ENCODE measurements at regions not wholly inside any gene's neighbourhood (a gene's known extent, or its start where the extent isn't known, plus 50 kb on each side); places are given as distances from the start of the nearest gene placed in this dataset.

- H3K27ac Mint-ChIP-seq, result peak overlapping the region; percentile 72
- peak; percentile 18 for DNase-seq
- H3K27me3 Mint-ChIP-seq (ENCODE audit: low read depth), result no peaks in the 10 kb centered on the region
- CTCF ChIA-PET, result interaction anchor here (1.0 kb wide), 1 partner anchor 50 kb away, joined by 4 read pairs; no protein-coding TSS in a partner anchor
- intact Hi-C loops (cut with micrococcal nuclease), result loop anchor here (1.0 to 5.0 kb wide), 4 partner anchors 28 to 502 kb away; partner anchors contain the start of genes CDC73, RO60 and UCHL5
- no peaks in the 10 kb centered on the region for H3K36me3 Mint-ChIP-seq (ENCODE audit: low read depth)
- peak overlapping the region; percentile 62 for H3K4me3 Mint-ChIP-seq
- peaks cover 47% of the 10 kb centered on the region for H3K4me1 Mint-ChIP-seq (ENCODE audit: low read depth)
- H3K9me3 Mint-ChIP-seq, result no peaks in the 10 kb centered on the region
These were observed 353.5 kb upstream of the B3GALT2 start for GRCh38 chr1:193539731-193540459.

DNA sequence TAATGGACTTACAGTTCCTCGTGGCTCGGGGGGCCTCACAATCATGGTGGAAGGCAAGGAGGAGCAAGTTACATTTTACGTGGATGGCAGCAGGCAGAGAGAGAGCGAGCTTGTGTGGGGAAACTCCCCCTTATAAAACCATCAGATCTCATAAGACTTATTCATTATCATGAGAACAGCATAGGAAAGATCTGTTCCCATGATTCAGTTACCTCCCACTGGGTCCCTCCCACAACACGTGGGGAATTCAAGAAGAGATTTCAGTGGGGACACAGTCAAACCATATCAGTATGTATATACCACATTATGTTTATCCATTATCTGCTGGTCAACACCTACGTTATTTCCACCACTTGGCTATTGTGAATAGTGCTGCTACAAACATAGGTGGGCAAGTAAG is 352.3 kb upstream of the B3GALT2 start:
- intact Hi-C loops (cut with micrococcal nuclease), result loop anchor here (1.0 to 5.0 kb wide), 4 partner anchors 416 to 898 kb away; partner anchors contain the start of genes CDC73, RO60 and UCHL5
- H3K9me3 Mint-ChIP-seq, result no peaks in the 10 kb centered on the region
- CTCF ChIA-PET, result no interaction called here
- no peak overlapping the region for H3K27ac Mint-ChIP-seq
- no peak overlapping the region for H3K4me3 Mint-ChIP-seq
- H3K36me3 Mint-ChIP-seq (ENCODE audit: low read depth), result no peaks in the 10 kb centered on the region
- peaks cover 47% of the 10 kb centered on the region for H3K4me1 Mint-ChIP-seq (ENCODE audit: low read depth)
- no peaks in the 10 kb centered on the region for H3K27me3 Mint-ChIP-seq (ENCODE audit: low read depth)
- DNase-seq, result peak; percentile 37

DNA sequence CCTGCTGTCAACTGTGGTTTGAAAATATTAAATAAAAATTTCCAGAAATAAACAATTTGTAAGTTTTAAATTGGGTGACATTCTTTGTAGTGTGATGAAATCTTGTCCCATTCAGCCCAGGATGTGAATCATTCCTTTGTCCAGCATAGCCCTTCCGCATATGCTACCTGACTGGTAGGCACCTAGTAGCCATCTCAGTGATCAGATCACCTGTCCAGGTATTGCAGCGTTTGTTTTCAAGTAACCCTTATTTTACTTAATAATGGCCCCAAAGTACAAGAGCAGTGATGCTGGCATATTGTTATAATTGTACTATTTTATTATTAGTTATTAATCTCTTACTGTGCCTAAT is 351.6 kb upstream of the B3GALT2 start:
- CTCF ChIA-PET, result no interaction called here
- Mint-ChIP-seq H3K4me3 (no peak overlapping the region), H3K27me3 (ENCODE audit: low read depth) (no peaks in the 10 kb centered on the region), H3K4me1 (ENCODE audit: low read depth) (peaks cover 47% of the 10 kb centered on the region), H3K36me3 (ENCODE audit: low read depth) (no peaks in the 10 kb centered on the region), H3K9me3 (no peaks in the 10 kb centered on the region), H3K27ac (peak overlapping the region; percentile 26)
- no peak for DNase-seq
- intact Hi-C loops (cut with micrococcal nuclease), result loop anchor here (1.0 to 5.0 kb wide), 4 partner anchors 416 to 898 kb away; partner anchors contain the start of genes CDC73, RO60 and UCHL5

DNA sequence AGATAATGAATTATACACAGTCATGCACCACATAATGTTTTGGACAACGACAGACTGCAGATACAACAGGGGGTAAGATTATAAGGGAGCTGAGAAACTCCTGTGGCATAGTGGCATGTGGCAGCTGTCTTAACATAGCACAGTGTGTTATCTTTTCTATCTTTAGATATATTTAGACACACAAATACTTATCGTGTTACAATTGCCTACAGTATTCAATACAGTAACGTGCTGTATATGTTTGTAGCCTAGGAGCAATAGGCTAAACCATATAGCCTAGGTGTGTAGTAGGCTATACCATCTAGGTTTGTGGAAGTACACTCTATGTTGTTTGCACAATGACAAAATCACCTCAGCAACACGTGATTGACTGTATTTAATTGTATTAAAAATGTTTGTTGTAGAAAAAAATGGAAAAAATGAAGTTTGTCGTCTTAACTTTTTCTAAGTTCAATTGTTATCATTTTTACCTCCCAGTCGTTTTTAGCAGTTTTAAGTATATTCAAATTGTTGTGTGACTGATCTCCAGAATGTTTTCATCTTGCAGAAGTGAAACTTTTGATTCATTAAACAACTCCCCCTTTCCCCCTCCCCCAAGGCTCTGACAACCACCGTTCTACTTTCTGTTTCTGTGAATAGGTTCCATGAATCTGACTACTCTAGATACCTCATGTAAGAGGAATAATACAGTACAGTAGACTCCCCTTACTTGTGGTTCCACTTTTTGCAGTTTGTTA is 351.0 kb upstream of the B3GALT2 start:
- no peaks in the 10 kb centered on the region for H3K36me3 Mint-ChIP-seq (ENCODE audit: low read depth)
- peaks cover 43% of the 10 kb centered on the region for H3K4me1 Mint-ChIP-seq (ENCODE audit: low read depth)
- H3K27me3 Mint-ChIP-seq (ENCODE audit: low read depth), result no peaks in the 10 kb centered on the region
- no peaks in the 10 kb centered on the region for H3K9me3 Mint-ChIP-seq
- peak overlapping the region; percentile 26 for H3K27ac Mint-ChIP-seq
- CTCF ChIA-PET, result no interaction called here
- no peak overlapping the region for H3K4me3 Mint-ChIP-seq
- DNase-seq, result peak; percentile 91
- intact Hi-C loops (cut with micrococcal nuclease), result loop anchor here (1.0 to 5.0 kb wide), 14 partner anchors 21 to 897 kb away; partner anchors contain the start of genes CDC73, RO60 and UCHL5

DNA sequence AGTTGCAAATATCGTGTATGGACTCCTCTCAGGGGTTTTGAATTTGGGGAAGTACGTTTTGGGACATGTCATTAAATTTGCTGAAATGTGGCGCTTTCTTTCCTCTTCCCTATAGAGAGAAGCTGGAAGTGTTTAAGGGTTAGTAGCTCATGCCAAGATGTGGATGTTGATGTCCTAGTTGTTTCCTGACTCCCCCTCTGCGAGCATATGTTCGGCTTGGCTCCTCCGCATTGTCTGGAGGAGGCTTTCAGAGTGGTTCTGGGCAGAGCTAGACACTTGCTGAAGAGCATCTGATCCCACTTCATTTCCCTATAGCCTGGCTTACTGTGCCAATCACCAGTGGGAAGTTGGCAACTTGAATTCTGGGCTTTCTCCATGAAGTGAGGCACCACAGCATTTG is 347.4 kb upstream of the B3GALT2 start:
- H3K4me3 Mint-ChIP-seq, result no peak overlapping the region
- no peak for DNase-seq
- H3K36me3 Mint-ChIP-seq (ENCODE audit: low read depth), result no peaks in the 10 kb centered on the region
- H3K27ac Mint-ChIP-seq, result no peak overlapping the region
- CTCF ChIA-PET, result no interaction called here
- no peaks in the 10 kb centered on the region for H3K27me3 Mint-ChIP-seq (ENCODE audit: low read depth)
- peaks cover 2% of the 10 kb centered on the region for H3K9me3 Mint-ChIP-seq
- intact Hi-C loops (cut with micrococcal nuclease), result no loop called here
- H3K4me1 Mint-ChIP-seq (ENCODE audit: low read depth), result peaks cover 15% of the 10 kb centered on the region

GRCh38 chr1:193525917-193526710 is 339.7 kb upstream of the B3GALT2 start:
- intact Hi-C loops (cut with micrococcal nuclease), result no loop called here
- CTCF ChIA-PET, result no interaction called here
- Mint-ChIP-seq H3K4me3 (no peak overlapping the region), H3K27me3 (ENCODE audit: low read depth) (no peaks in the 10 kb centered on the region), H3K4me1 (ENCODE audit: low read depth) (no peaks in the 10 kb centered on the region), H3K36me3 (ENCODE audit: low read depth) (no peaks in the 10 kb centered on the region), H3K9me3 (peaks cover 2% of the 10 kb centered on the region), H3K27ac (no peak overlapping the region)
- DNase-seq, result no peak

- no peaks in the 10 kb centered on the region for H3K4me1 Mint-ChIP-seq (ENCODE audit: low read depth)
- CTCF ChIA-PET, result interaction anchor here (0.9 kb wide), 1 partner anchor 12 kb away, joined by 4 read pairs; no protein-coding TSS in a partner anchor
- H3K27ac Mint-ChIP-seq, result no peak overlapping the region
- no peak overlapping the region for H3K4me3 Mint-ChIP-seq
- DNase-seq, result no peak
- intact Hi-C loops (cut with micrococcal nuclease), result no loop called here
- H3K36me3 Mint-ChIP-seq (ENCODE audit: low read depth), result no peaks in the 10 kb centered on the region
- no peaks in the 10 kb centered on the region for H3K27me3 Mint-ChIP-seq (ENCODE audit: low read depth)
- peaks cover 2% of the 10 kb centered on the region for H3K9me3 Mint-ChIP-seq
These were observed 339.0 kb upstream of the B3GALT2 start for GRCh38 chr1:193525411-193525810.

DNA sequence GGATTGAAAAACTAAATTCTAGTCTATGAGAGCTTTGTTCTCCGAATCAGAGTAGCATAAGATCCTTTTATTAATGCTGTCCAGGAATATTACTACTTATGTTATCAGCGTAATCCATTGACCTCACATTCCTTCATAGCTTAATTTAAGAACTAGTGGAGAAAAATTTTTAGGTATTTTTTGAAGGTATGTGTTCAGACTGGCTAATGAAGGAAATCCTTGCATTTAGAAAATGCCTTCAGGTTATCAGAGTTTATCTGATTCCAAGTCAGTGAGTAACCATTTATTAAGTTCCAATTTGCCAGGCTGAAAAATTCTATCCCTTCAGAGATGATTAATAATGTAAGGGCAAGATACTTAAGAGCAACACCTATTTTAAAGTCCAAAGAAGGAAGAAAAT is 338.2 kb upstream of the B3GALT2 start:
- H3K27me3 Mint-ChIP-seq (ENCODE audit: low read depth), result no peaks in the 10 kb centered on the region
- CTCF ChIA-PET, result interaction anchor here (0.9 kb wide), 1 partner anchor 11 kb away, joined by 4 read pairs; no protein-coding TSS in a partner anchor
- H3K27ac Mint-ChIP-seq, result no peak overlapping the region
- H3K36me3 Mint-ChIP-seq (ENCODE audit: low read depth), result no peaks in the 10 kb centered on the region
- H3K4me3 Mint-ChIP-seq, result no peak overlapping the region
- H3K4me1 Mint-ChIP-seq (ENCODE audit: low read depth), result no peaks in the 10 kb centered on the region
- H3K9me3 Mint-ChIP-seq, result peaks cover 2% of the 10 kb centered on the region
- no peak for DNase-seq
- intact Hi-C loops (cut with micrococcal nuclease), result no loop called here

DNA sequence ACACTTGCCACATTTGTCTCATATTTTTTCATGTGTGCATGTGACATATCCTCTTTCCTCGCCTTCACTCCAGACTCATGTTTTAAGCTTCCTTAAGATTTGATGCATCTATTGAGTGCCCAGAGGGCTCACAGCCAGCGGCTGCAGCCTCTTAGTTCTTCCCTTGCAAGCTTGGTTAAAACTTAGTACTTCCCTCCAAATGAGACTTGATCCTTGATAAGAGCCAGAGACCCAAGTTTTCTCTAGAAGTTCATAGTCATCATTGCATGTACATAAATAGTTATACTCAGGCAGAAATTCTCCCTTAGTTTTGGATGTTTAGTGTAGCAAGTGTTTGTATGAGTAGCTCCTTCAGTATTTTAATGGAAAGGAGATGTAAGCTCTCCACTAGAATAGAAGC is 337.6 kb upstream of the B3GALT2 start:
- CTCF ChIA-PET, result no interaction called here

DNA sequence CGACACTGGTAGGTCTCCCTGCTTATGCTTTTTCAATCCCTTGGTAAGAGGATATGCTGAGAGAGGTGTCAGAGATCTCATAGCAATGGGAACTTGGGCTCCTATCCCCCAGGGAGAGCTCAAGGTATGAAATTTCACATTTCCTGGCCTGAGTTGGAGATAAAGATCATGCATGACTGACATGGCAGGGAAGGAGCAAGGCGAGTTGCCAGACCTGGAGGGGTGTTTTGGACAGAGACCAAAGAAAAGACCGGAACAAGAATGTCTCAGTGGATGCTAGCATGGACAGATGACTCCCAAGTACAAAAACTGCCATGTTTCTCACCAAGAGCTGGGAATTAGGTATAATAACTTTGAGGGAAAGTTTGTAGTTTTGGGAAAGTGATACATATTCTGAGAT is 334.1 kb upstream of the B3GALT2 start:
- intact Hi-C loops (cut with micrococcal nuclease), result no loop called here
- Mint-ChIP-seq H3K9me3 (no peaks in the 10 kb centered on the region), H3K4me3 (no peak overlapping the region), H3K4me1 (ENCODE audit: low read depth) (peaks cover 6% of the 10 kb centered on the region), H3K27ac (no peak overlapping the region), H3K36me3 (ENCODE audit: low read depth) (no peaks in the 10 kb centered on the region), H3K27me3 (ENCODE audit: low read depth) (no peaks in the 10 kb centered on the region)
- CTCF ChIA-PET, result no interaction called here
- no peak for DNase-seq

More for the DNA sequence above, 337.6 kb upstream of the B3GALT2 start:
- intact Hi-C loops (cut with micrococcal nuclease), result no loop called here
- Mint-ChIP-seq H3K36me3 (ENCODE audit: low read depth) (no peaks in the 10 kb centered on the region), H3K27me3 (ENCODE audit: low read depth) (no peaks in the 10 kb centered on the region), H3K9me3 (peaks cover 2% of the 10 kb centered on the region), H3K4me3 (no peak overlapping the region), H3K27ac (no peak overlapping the region), H3K4me1 (ENCODE audit: low read depth) (no peaks in the 10 kb centered on the region)
- no peak for DNase-seq

DNA sequence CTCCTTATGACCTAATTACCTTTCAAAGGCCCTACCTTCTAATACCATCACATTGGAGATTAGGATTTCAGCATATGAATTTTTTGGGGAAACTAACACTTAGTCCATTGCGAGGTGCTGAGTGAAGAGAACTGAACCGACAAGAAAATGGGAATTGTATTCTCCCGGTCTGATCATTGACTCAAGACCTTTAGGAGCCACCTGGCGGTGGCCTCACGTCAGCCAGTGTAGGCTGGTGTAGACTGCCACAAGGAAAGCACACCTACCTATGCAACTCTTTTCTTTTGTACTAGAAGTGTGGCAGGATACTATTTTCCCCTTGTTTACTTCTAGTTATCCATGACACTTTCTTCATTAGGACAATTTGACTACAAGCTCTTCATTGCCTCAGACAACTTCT is 333.5 kb upstream of the B3GALT2 start:
- no peak for DNase-seq
- intact Hi-C loops (cut with micrococcal nuclease), result no loop called here
- Mint-ChIP-seq H3K4me3 (no peak overlapping the region), H3K27ac (no peak overlapping the region), H3K36me3 (ENCODE audit: low read depth) (no peaks in the 10 kb centered on the region), H3K4me1 (ENCODE audit: low read depth) (peaks cover 6% of the 10 kb centered on the region), H3K9me3 (no peaks in the 10 kb centered on the region), H3K27me3 (ENCODE audit: low read depth) (no peaks in the 10 kb centered on the region)
- CTCF ChIA-PET, result no interaction called here

GRCh38 chr1:193516755-193517388 is 330.5 kb upstream of the B3GALT2 start:
- intact Hi-C loops (cut with micrococcal nuclease), result no loop called here
- H3K4me3 Mint-ChIP-seq, result no peak overlapping the region
- no peak for DNase-seq
- peaks cover 3% of the 10 kb centered on the region for H3K36me3 Mint-ChIP-seq (ENCODE audit: low read depth)
- CTCF ChIA-PET, result no interaction called here
- no peaks in the 10 kb centered on the region for H3K27me3 Mint-ChIP-seq (ENCODE audit: low read depth)
- peaks cover 1% of the 10 kb centered on the region for H3K9me3 Mint-ChIP-seq
- H3K4me1 Mint-ChIP-seq (ENCODE audit: low read depth), result peaks cover 7% of the 10 kb centered on the region
- H3K27ac Mint-ChIP-seq, result no peak overlapping the region
